Endodermal cell (in vitro differentiated cells): ENCODE measurements at regions not wholly inside any gene's neighbourhood (a gene's known extent, or its start where the extent isn't known, plus 50 kb on each side); places are given as distances from the start of the nearest gene placed in this dataset.

Experiments used
- DNase-seq: peaks from one replicate; pipeline ENCODE4 v3.0.0-alpha.2; 2017
- H3K27ac ChIP-seq: 2 replicates; pipeline ENCODE4 v1.5.1; 2013; ENCODE audit warnings: mild to moderate bottlenecking, low read depth, low read length, moderate library complexity
- H3K27me3 ChIP-seq: 2 replicates; pipeline ENCODE4 v1.6.1; 2013; ENCODE audit warnings: mild to moderate bottlenecking, low read length, moderate library complexity; ENCODE audit not compliant: insufficient read depth, control insufficient read depth, poor library complexity, severe bottlenecking
- H3K36me3 ChIP-seq: 2 replicates; pipeline ENCODE4 v1.7.0; 2013; ENCODE audit warnings: mild to moderate bottlenecking, low read length, moderate library complexity; ENCODE audit not compliant: control insufficient read depth, insufficient read depth
- H3K4me1 ChIP-seq: one replicate; pipeline ENCODE4 v1.7.0; 2013; ENCODE audit warnings: low read length; ENCODE audit not compliant: control insufficient read depth, insufficient read depth
- H3K4me3 ChIP-seq: 2 replicates; pipeline ENCODE4 v1.5.1; 2013; ENCODE audit warnings: mild to moderate bottlenecking, low read length, moderate library complexity
- H3K9ac ChIP-seq: 2 replicates; pipeline ENCODE4 v1.6.1; 2013; ENCODE audit warnings: mild to moderate bottlenecking, low read length, moderate library complexity; ENCODE audit not compliant: poor library complexity, severe bottlenecking; ENCODE audit errors: extremely low read depth
- H3K9me3 ChIP-seq: 2 replicates; pipeline ENCODE4 v1.6.1; 2013; ENCODE audit warnings: mild to moderate bottlenecking, low read length, moderate library complexity; ENCODE audit not compliant: control insufficient read depth
- H3K27ac Mint-ChIP-seq: 2 replicates; pipeline ENCODE4 v1.8.0; 2020; ENCODE audit warnings: mixed read lengths
- H3K27me3 Mint-ChIP-seq: 2 replicates; pipeline ENCODE4 v1.8.0; 2021; ENCODE audit warnings: mild to moderate bottlenecking, mixed read lengths; ENCODE audit not compliant: insufficient read depth
- H3K36me3 Mint-ChIP-seq: 2 replicates; pipeline ENCODE4 v1.8.0; 2020; ENCODE audit warnings: low read depth, mixed read lengths
- H3K4me1 Mint-ChIP-seq: 2 replicates; pipeline ENCODE4 v1.8.0; 2020; ENCODE audit warnings: mixed read lengths
- H3K4me3 Mint-ChIP-seq: 2 replicates; pipeline ENCODE4 v1.8.0; 2020; ENCODE audit warnings: mild to moderate bottlenecking, moderate library complexity, mixed read lengths
- H3K9me3 Mint-ChIP-seq: 2 replicates; pipeline ENCODE4 v1.8.0; 2020; ENCODE audit warnings: mild to moderate bottlenecking, mixed read lengths
- WGBS, 2 experiments: methylation state at CpG; one replicate each; pipeline versions ENCODE4 v1.1.5 to v1.1.7; 2013; ENCODE audit warnings: missing lambda C conversion rate in 2 of 2, mixed read lengths in 1 of 2; ENCODE audit not compliant: insufficient coverage in 1 of 2, insufficient read length in 1 of 2; 5-methylcytosine and 5-hydroxymethylcytosine counted together
- TF ChIP-seq, protein P1 (sequence below): fragments of 200-600 bp; sonication (generic); conservative IDR thresholded peaks from 2 replicates; pipeline ENCODE4 v1.5.0; 2021; ENCODE audit warnings: antibody characterized with exemption, mild to moderate bottlenecking

DNA sequence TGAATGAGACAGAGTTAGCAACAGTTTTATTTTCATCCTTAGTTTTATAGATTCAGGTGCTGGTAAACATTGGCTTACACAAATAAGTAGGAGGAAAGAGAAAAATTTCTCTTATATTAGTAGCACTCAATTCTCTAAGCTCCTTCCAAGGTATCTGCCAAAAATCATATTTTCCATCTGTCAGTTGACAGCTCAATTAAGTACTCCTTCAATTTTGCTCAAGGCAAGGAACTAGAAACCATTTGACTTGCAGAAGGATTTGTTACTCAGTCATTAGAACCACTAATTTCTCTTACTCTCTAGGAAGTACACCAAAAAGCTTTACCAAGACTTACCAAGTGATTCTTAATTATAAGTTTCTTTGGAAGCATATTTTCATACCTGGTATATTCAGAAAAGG, 101.4 kb upstream of the ATP8B1 start:
- Mint-ChIP-seq H3K27ac (no peak overlapping the region), H3K4me1 (no peaks in the 10 kb centered on the region), H3K27me3 (no peaks in the 10 kb centered on the region), H3K9me3 (no peaks in the 10 kb centered on the region), H3K36me3 (no peaks in the 10 kb centered on the region), H3K4me3 (no peak overlapping the region)
- TF ChIP-seq, protein P1, sequence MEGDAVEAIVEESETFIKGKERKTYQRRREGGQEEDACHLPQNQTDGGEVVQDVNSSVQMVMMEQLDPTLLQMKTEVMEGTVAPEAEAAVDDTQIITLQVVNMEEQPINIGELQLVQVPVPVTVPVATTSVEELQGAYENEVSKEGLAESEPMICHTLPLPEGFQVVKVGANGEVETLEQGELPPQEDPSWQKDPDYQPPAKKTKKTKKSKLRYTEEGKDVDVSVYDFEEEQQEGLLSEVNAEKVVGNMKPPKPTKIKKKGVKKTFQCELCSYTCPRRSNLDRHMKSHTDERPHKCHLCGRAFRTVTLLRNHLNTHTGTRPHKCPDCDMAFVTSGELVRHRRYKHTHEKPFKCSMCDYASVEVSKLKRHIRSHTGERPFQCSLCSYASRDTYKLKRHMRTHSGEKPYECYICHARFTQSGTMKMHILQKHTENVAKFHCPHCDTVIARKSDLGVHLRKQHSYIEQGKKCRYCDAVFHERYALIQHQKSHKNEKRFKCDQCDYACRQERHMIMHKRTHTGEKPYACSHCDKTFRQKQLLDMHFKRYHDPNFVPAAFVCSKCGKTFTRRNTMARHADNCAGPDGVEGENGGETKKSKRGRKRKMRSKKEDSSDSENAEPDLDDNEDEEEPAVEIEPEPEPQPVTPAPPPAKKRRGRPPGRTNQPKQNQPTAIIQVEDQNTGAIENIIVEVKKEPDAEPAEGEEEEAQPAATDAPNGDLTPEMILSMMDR = no peak
- no peak overlapping the region for H3K4me3 ChIP-seq
- H3K9ac ChIP-seq = no peak overlapping the region
- H3K4me1 ChIP-seq = no peaks in the 10 kb centered on the region
- no peak for DNase-seq
- H3K27me3 ChIP-seq = no peaks in the 10 kb centered on the region
- H3K36me3 ChIP-seq = no peaks in the 10 kb centered on the region
- no peaks in the 10 kb centered on the region for H3K9me3 ChIP-seq
- no peak overlapping the region for H3K27ac ChIP-seq

DNA sequence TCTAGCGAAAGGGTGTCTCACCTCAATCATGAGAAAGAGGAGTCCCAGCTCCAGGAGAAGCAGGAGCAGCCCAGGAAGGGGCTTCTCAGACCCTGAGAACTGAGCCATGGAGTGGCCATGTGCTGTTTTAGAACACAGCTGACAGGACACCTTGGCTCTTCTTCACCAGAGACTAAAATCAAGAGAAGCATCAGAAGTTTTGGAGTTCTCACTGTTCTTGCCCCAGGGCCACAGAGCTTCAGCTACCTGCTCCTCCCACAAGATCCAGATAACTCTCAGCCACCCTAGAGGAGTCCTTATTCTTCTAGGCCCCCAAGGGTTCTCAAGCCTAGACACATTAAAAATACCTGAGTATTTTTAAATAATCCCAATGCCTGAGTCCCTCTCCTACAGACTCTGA, 99.6 kb upstream of the ATP8B1 start:
- no peak overlapping the region for H3K27ac ChIP-seq
- no peak overlapping the region for H3K4me3 Mint-ChIP-seq
- H3K27me3 ChIP-seq = no peaks in the 10 kb centered on the region
- no peaks in the 10 kb centered on the region for H3K4me1 Mint-ChIP-seq
- no peaks in the 10 kb centered on the region for H3K36me3 ChIP-seq
- H3K4me3 ChIP-seq = no peak overlapping the region
- no peaks in the 10 kb centered on the region for H3K36me3 Mint-ChIP-seq
- TF ChIP-seq, protein P1 = no peak
- H3K27ac Mint-ChIP-seq = no peak overlapping the region
- 90% methylated on average over 1 of the region's 1 CpG; no CpG with 5 or more reads in 1 of the 2 experiments for WGBS, 2 experiments
- H3K4me1 ChIP-seq = no peaks in the 10 kb centered on the region
- no peak overlapping the region for H3K9ac ChIP-seq
- DNase-seq = no peak
- no peaks in the 10 kb centered on the region for H3K9me3 Mint-ChIP-seq
- H3K27me3 Mint-ChIP-seq = no peaks in the 10 kb centered on the region
- no peaks in the 10 kb centered on the region for H3K9me3 ChIP-seq

DNA sequence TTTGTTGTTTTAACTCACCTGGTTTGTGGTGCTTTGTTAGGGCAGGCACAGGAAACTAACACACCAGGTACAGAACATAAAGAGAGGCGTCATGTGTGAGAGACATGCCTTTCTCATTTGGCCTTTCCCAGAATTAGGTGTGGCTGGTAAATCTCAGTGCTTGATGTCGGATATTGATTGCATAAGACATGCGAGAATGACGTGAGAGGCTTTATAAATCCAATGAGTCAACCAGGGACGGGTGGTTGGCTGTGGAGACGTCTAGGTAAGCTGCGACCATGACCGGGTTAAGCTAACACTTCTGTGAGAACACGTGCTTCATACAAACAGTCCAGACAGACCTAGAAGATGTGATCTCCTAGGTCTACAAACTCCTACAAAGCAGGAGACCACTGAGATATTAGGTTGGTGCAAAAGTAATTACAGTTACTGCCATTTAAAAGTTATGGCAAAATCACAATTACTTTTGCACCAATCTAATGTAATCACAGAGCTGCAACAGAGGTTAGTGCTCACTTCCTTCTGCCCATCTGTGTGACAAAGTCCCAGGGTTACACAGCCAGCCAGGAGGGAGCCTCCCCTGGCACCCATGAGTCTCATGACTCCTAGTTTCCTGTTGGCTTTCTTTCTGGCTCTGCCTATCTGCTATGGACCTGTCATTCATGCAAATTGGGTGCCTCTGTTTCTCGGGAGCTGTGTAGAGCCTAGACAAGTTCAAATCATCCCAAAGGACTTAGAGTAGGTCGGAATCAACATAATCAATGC, 98.9 kb upstream of the ATP8B1 start:
- Histone ChIP-seq H3K4me1 (no peaks in the 10 kb centered on the region), H3K36me3 (no peaks in the 10 kb centered on the region), H3K9me3 (no peaks in the 10 kb centered on the region), H3K9ac (no peak overlapping the region), H3K27ac (no peak overlapping the region), H3K27me3 (no peaks in the 10 kb centered on the region), H3K4me3 (no peak overlapping the region)
- H3K4me1 Mint-ChIP-seq = no peaks in the 10 kb centered on the region
- H3K9me3 Mint-ChIP-seq = no peaks in the 10 kb centered on the region
- no peak overlapping the region for H3K4me3 Mint-ChIP-seq
- TF ChIP-seq, protein P1 = no peak
- DNase-seq = no peak
- H3K36me3 Mint-ChIP-seq = no peaks in the 10 kb centered on the region
- no peak overlapping the region for H3K27ac Mint-ChIP-seq
- H3K27me3 Mint-ChIP-seq = no peaks in the 10 kb centered on the region
- 92 to 94% methylated on average over 9 to 11 of the region's 11 CpGs for WGBS, 2 experiments
